Activated CD4-positive, alpha-beta memory T cell treated with anti-CD3 and anti-CD28 coated beads for 36 hours (primary cell): ENCODE measurements at regions not wholly inside any gene's neighbourhood (a gene's known extent, or its start where the extent isn't known, plus 50 kb on each side); places are given as distances from the start of the nearest gene placed in this dataset.

ENCODE experiments used
- CTCF ChIA-PET: fragments of 350-600 bp; sonication (Branson Sonifier 250); formaldehyde crosslinking; loops from one replicate; lab custom pipeline; 2021; ENCODE audit warnings: antibody characterized with exemption, inconsistent platforms; lab: Charles Lee
- POLR2A ChIA-PET: fragments of 350-600 bp; sonication (Branson Sonifier 250); formaldehyde crosslinking; loops from one replicate; lab custom pipeline; 2021; ENCODE audit warnings: antibody characterized with exemption; lab: Charles Lee
- DNase-seq: peaks from one replicate; pipeline ENCODE4 v3.0.0-alpha.2; 2020
- H3K27ac Mint-ChIP-seq: one replicate; pipeline ENCODE4 v1.8.0; 2021; ENCODE audit warnings: mixed read lengths
- H3K27me3 Mint-ChIP-seq: one replicate; pipeline ENCODE4 v1.8.0; 2021; ENCODE audit warnings: mixed read lengths
- H3K36me3 Mint-ChIP-seq: one replicate; pipeline ENCODE4 v1.8.0; 2021; ENCODE audit warnings: mixed read lengths
- H3K4me1 Mint-ChIP-seq: one replicate; pipeline ENCODE4 v1.8.0; 2021; ENCODE audit warnings: low read depth, mixed read lengths
- H3K4me3 Mint-ChIP-seq: one replicate; pipeline ENCODE4 v1.8.0; 2021; ENCODE audit warnings: mild to moderate bottlenecking, mixed read lengths
- H3K9me3 Mint-ChIP-seq: one replicate; pipeline ENCODE4 v1.8.0; 2021; ENCODE audit warnings: mixed read lengths
- intact Hi-C: fragments of 100-400 bp; cut with micrococcal nuclease; formaldehyde crosslinking; loops from one replicate; pipeline ENCODE4 v1.15.1; 2023

DNA sequence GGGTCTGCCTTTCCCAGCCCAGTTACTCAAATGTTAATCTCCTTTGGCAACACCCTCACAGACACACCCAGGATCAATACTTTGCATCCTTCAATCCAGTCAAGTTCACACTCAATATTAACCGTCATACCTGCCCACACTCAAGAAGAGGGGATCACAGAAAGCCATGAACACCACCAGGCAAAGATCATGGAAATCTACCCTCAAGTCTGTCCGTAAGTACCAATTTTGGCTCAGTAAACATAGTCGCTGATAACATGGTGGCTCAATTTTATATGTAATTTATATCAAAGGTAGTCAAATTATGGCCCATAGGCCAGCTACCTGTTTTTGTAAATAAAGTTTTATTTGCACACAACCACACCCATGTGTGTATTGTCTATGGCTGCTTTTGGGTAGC, 102.3 kb upstream of the MAP2 start:
- intact Hi-C loops: no loop called here

DNA sequence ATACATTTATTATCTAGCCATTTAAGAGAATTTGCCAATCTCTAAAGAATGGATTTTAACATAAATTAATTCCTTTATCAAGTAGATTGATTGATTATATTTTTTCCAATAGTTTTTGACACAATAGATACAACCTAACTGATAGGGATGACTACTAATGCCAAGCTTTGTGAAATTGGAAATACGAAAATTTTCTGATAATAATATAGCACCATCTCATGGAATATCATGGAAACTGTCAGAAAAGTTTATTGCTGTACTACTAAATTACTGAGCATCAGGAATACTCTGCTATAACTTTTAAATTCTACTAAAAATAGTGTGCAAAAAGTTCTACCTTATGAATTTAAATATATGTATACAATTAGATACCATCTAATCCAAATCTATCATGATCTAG, 101.8 kb upstream of the MAP2 start:
- no peak for DNase-seq
- CTCF ChIA-PET: no interaction called here
- no peaks in the 10 kb centered on the region for H3K4me1 Mint-ChIP-seq
- no peak overlapping the region for H3K4me3 Mint-ChIP-seq
- intact Hi-C loops: no loop called here
- H3K36me3 Mint-ChIP-seq: no peaks in the 10 kb centered on the region
- H3K9me3 Mint-ChIP-seq: no peaks in the 10 kb centered on the region
- POLR2A ChIA-PET: no interaction called here
- no peak overlapping the region for H3K27ac Mint-ChIP-seq
- H3K27me3 Mint-ChIP-seq: no peaks in the 10 kb centered on the region

More for the DNA sequence above, 102.3 kb upstream of the MAP2 start:
- Mint-ChIP-seq H3K4me1 (no peaks in the 10 kb centered on the region), H3K36me3 (no peaks in the 10 kb centered on the region), H3K4me3 (no peak overlapping the region), H3K9me3 (no peaks in the 10 kb centered on the region), H3K27me3 (no peaks in the 10 kb centered on the region), H3K27ac (no peak overlapping the region)
- CTCF ChIA-PET: interaction anchor here (2.3 kb wide), 1 partner anchor 13 kb away, joined by 8 read pairs; no protein-coding TSS in a partner anchor
- POLR2A ChIA-PET: no interaction called here
- DNase-seq: no peak

DNA sequence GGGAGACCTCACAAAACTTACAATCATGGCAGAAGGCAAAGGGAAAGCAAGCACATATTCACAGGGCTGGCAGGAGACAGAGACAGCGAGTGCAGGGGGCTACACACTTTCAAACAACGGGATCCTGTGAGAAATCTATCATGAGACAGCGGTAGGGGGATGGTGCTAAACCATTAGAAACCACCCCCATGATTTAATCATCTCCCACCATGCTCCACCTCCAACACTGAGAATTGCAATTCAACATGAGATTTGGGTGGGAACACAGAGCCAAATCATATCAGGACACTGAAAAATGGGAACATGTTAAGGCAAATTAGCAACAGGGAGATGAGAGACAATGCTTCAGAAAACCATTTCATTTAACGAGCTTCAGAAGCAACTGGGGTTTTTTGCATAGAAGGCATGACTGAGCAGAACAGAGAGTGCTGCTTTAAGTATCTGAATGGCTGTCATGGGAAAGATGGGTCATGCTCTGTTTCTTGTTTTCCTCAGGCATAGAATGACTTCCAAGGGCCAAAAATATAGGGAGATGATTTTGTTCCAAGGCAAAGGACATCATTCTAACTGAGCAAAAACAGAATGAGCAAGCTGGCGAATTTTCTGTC, 100.8 kb upstream of the MAP2 start:
- Mint-ChIP-seq H3K4me3 (no peak overlapping the region), H3K27ac (no peak overlapping the region), H3K36me3 (no peaks in the 10 kb centered on the region), H3K9me3 (no peaks in the 10 kb centered on the region), H3K27me3 (no peaks in the 10 kb centered on the region), H3K4me1 (no peaks in the 10 kb centered on the region)
- DNase-seq: no peak
- intact Hi-C loops: no loop called here
- POLR2A ChIA-PET: no interaction called here
- CTCF ChIA-PET: no interaction called here

DNA sequence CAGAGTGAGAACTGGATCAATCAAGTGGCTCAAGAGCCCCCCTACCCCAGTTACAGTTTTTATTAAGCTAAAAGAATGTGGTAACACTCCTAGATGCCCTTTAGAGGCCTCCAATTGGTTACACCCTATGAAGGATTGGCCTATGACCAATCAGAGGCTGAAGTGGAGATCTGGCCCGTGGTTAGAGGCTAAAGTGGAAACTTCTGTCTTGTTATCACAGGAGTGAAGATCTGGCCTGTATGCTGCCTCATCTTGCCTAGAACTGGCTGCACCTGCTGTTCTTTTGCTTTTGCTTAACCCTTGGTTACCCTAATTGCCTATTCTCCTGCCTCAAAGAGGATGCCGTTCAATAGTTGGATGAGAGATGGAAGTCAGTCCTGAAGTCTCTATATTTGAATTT, 100.1 kb upstream of the MAP2 start:
- no peaks in the 10 kb centered on the region for H3K36me3 Mint-ChIP-seq
- no peak for DNase-seq
- no peaks in the 10 kb centered on the region for H3K4me1 Mint-ChIP-seq
- intact Hi-C loops: no loop called here
- ChIA-PET POLR2A (no interaction called here), CTCF (interaction anchor here (0.6 kb wide), 1 partner anchor 14 kb away, joined by 3 read pairs; no protein-coding TSS in a partner anchor)
- no peaks in the 10 kb centered on the region for H3K9me3 Mint-ChIP-seq
- H3K27ac Mint-ChIP-seq: no peak overlapping the region
- no peaks in the 10 kb centered on the region for H3K27me3 Mint-ChIP-seq
- no peak overlapping the region for H3K4me3 Mint-ChIP-seq

DNA sequence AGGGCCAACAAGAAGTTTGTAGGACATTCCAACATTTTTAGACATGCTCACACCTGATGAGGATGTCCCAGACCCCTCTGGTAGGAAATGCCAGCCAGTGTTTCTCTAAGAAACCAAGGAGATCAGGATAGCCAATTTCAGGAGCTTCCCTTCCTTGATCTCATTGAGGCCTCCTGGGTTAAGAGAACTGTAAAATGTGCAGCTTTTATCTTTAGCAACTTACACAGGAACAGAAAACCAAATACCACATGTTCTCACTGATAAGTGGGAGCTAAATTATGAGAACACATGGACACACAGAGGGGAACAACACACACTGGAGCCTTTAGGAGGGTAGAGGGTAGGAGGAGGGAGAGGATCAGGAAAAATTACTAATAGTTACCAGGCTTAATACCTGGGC, 99.6 kb upstream of the MAP2 start:
- Mint-ChIP-seq H3K4me1 (no peaks in the 10 kb centered on the region), H3K4me3 (no peak overlapping the region), H3K27me3 (no peaks in the 10 kb centered on the region), H3K27ac (no peak overlapping the region), H3K36me3 (no peaks in the 10 kb centered on the region), H3K9me3 (no peaks in the 10 kb centered on the region)
- POLR2A ChIA-PET: no interaction called here
- no peak for DNase-seq
- intact Hi-C loops: no loop called here
- CTCF ChIA-PET: interaction anchor here (0.6 kb wide), 1 partner anchor 13 kb away, joined by 3 read pairs; no protein-coding TSS in a partner anchor

DNA sequence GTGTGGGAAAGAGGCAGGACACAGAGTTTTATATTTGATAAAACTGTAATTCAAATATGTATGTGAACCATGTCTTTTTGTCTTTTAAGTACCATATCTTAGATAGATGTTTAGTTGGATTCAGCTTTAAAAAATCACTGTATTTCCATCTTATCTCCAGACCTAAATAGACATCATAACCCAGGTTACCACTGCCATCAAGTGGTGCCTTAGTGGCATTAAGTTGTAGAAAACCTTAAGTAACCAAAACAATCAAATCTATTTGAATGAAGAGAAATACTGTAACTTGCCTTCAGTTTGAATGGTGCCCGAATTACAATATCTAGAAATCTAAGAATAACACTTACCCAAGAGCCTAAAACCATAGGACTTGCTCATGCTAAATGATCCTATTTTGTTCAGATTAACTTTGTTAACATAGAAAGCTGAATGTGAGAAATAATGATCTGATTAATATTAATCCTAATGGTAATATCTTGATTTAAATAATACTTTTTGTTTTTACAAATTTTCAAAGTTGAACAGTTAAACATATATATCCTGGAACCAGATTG, 92.5 kb upstream of the MAP2 start:
- no peaks in the 10 kb centered on the region for H3K27me3 Mint-ChIP-seq
- H3K27ac Mint-ChIP-seq: no peak overlapping the region
- DNase-seq: no peak
- H3K4me3 Mint-ChIP-seq: no peak overlapping the region
- no peaks in the 10 kb centered on the region for H3K36me3 Mint-ChIP-seq
- no peaks in the 10 kb centered on the region for H3K4me1 Mint-ChIP-seq
- CTCF ChIA-PET: interaction anchor here (0.7 to 1.4 kb wide), 3 partner anchors 42 to 706 kb away, joined by 3 to 4 read pairs (median 3); no protein-coding TSS in a partner anchor
- H3K9me3 Mint-ChIP-seq: no peaks in the 10 kb centered on the region
- intact Hi-C loops: loop anchor here (5.0 kb wide), 1 partner anchor 246 kb away; no protein-coding TSS in a partner anchor
- POLR2A ChIA-PET: no interaction called here

DNA sequence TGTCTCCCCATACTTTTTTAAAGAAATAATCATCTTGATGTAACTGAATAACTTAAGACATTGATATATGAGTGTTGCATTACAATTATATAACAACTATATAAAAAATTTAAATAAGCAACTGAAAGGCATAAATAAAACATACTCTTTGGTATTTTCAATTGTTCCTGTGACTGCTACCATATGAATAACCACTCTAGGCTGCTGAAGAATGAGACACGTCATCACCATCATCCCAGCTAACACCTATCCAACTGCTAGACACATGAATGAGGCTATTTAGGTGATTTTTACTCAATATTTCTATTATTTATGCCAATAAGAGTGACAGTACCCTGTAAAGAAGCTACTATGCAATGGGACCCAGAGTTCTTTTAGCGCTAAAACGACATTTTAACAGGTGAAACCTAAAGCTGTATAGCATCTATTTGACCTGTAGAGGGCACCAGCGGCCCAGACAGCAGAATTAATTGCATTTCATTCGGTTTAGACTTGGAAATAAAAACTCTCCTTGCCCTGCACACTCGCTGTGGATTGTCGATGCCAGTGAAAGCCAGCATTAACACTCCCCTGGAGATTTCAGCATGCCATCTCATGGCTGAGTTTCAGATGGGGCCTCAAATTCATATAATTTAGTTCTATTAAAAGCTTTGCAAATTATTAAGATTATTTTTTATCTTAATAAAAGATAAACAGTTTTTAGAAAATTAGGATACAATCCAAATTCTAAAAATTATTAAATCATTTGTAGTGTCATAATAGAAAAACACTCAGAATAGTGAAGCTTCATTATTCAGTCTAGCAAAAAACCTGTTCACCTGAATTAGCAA, 89.4 kb upstream of the MAP2 start:
- ChIA-PET CTCF (interaction anchor here (1.0 to 2.2 kb wide), 11 partner anchors 9 to 865 kb away, joined by 3 to 10 read pairs (median 5); partner anchors contain the start of gene MAP2), POLR2A (no interaction called here)
- DNase-seq: peak; percentile 48
- Mint-ChIP-seq H3K4me1 (no peaks in the 10 kb centered on the region), H3K4me3 (no peak overlapping the region), H3K27me3 (no peaks in the 10 kb centered on the region), H3K27ac (no peak overlapping the region), H3K9me3 (no peaks in the 10 kb centered on the region), H3K36me3 (no peaks in the 10 kb centered on the region)
- intact Hi-C loops: loop anchor here (1.0 to 5.0 kb wide), 3 partner anchors 90 to 627 kb away; partner anchors contain the start of gene MAP2

DNA sequence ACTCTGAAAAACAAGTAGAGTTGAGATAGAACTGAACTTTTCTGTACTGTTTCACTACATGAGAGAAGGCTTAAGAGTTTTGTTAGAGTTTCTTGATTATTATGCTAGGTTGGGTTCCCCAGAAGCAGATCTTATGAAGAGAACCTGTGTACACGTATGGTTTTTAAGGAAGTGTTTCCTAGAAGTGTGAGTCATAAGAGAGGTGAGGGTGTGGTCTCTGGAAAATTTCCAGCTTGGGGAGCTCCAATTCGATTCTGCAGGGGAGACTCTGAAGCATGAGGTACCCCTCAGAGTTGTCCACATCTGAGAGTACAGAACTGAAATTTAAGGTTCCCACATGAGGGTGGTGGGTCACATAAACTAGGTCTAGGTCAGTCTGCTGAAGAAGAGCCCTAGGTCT, 83.3 kb upstream of the MAP2 start:
- ChIA-PET CTCF (no interaction called here), POLR2A (no interaction called here)
- Mint-ChIP-seq H3K27me3 (no peaks in the 10 kb centered on the region), H3K36me3 (no peaks in the 10 kb centered on the region), H3K27ac (no peak overlapping the region), H3K4me3 (no peak overlapping the region), H3K9me3 (no peaks in the 10 kb centered on the region), H3K4me1 (no peaks in the 10 kb centered on the region)
- no peak for DNase-seq
- intact Hi-C loops: no loop called here

DNA sequence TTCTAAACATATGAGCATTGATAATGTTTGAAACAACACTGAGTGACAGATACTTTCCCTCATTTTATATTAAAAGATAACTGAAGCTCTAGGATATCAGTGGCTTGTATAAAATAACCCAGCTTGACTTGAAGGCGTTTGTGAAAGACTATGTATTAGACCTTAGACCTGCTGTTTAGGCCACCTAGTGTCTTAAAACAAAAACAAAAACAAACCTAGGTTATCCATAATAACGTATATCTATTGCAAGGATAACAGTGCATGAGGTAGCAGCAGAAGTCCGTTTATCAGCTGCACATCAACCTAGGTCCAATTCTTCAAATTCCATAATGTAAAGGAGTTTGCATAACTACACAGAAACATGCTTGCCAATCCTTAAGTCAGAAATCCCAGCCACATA, 79.5 kb upstream of the MAP2 start:
- Mint-ChIP-seq H3K9me3 (no peaks in the 10 kb centered on the region), H3K27ac (no peak overlapping the region), H3K27me3 (no peaks in the 10 kb centered on the region), H3K36me3 (no peaks in the 10 kb centered on the region), H3K4me1 (no peaks in the 10 kb centered on the region), H3K4me3 (no peak overlapping the region)
- intact Hi-C loops: no loop called here
- DNase-seq: no peak
- ChIA-PET POLR2A (no interaction called here), CTCF (interaction anchor here (1.7 kb wide), 1 partner anchor 10 kb away, joined by 6 read pairs; no protein-coding TSS in a partner anchor)

DNA sequence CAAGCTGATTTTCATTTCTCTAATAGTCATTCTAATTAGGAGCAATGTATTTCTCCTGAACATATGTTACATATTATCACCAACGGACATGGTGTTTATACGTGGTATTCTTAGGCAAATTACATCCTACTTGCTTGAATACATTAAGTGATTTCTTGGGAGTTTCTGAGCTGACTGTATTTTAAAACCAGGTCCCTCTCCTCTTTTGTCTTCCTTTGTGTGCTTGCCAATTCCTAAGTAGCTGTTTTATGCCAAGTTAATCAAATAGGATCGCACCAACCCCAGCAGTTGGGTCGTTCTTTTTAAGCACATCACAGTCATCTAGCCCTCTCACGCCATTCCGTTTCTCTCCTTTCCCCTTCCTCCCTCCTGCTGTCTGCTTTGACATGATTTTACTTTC, 75.4 kb upstream of the MAP2 start:
- CTCF ChIA-PET: no interaction called here
- Mint-ChIP-seq H3K9me3 (no peaks in the 10 kb centered on the region), H3K27me3 (no peaks in the 10 kb centered on the region), H3K4me3 (no peak overlapping the region), H3K4me1 (no peaks in the 10 kb centered on the region), H3K36me3 (no peaks in the 10 kb centered on the region), H3K27ac (no peak overlapping the region)
- DNase-seq: no peak
- POLR2A ChIA-PET: no interaction called here
- intact Hi-C loops: no loop called here

DNA sequence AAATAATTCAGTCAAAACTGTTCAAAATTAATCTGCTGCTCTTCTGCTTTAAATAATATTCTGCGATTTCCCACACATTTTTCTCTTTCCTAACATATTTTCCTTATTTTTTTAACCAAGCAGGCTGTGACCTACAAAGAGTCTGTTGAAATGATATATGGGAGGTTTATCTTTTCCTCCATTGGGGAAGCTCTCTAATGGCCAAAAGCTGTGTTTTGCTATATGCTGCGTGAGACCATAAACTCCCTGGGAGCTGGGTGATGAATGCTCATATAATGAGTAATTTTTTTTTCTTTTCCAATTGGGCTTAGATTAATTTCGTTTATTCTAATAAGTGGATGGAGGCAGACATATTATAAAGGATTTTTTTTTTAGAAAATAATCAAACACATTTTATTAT, 72.2 kb upstream of the MAP2 start:
- POLR2A ChIA-PET: no interaction called here
- intact Hi-C loops: no loop called here
- Mint-ChIP-seq H3K9me3 (no peaks in the 10 kb centered on the region), H3K27ac (no peak overlapping the region), H3K4me1 (no peaks in the 10 kb centered on the region), H3K27me3 (no peaks in the 10 kb centered on the region), H3K4me3 (no peak overlapping the region), H3K36me3 (no peaks in the 10 kb centered on the region)
- no peak for DNase-seq
- CTCF ChIA-PET: no interaction called here

DNA sequence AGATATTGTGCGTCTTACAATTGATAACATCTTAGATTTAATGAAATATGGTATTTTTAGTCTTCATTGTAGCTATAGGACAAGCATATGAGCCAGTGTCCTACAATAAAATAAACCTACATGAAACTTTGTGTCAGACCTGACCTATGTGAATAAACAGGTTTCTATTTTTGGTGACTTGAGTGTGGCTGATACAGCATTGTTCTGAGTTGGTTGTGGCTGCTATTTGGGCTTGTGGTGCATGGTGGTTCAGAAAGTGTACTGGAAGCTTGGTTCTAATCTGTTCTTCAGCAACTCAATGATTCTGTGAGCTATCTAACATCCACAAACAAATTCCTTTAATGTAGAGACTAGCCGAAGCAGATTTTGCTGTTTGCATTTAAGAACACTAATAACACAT, 64.9 kb upstream of the MAP2 start:
- ChIA-PET POLR2A (no interaction called here), CTCF (no interaction called here)
- no peak for DNase-seq
- no peaks in the 10 kb centered on the region for H3K4me1 Mint-ChIP-seq
- H3K27me3 Mint-ChIP-seq: no peaks in the 10 kb centered on the region
- intact Hi-C loops: no loop called here
- H3K9me3 Mint-ChIP-seq: no peaks in the 10 kb centered on the region
- H3K4me3 Mint-ChIP-seq: no peak overlapping the region
- H3K36me3 Mint-ChIP-seq: no peaks in the 10 kb centered on the region
- H3K27ac Mint-ChIP-seq: no peak overlapping the region
